Heart left ventricle (tissue), 13 donors: ENCODE measurements at regions not wholly inside any gene's neighbourhood (a gene's known extent, or its start where the extent isn't known, plus 50 kb on each side); places are given as distances from the start of the nearest gene placed in this dataset.

Experiments
- POLR2A ChIP-seq, 2 donors: fragments of 450-650 bp; IDR thresholded peaks; one replicate each; pipeline ENCODE4 v1.6.1; 2017; ENCODE audit warnings: antibody characterized with exemption in 2 of 2, mild to moderate bottlenecking in 2 of 2, moderate library complexity in 2 of 2
- TF ChIP-seq, protein P1 (sequence below), 12 donors: fragments of 200-600 bp; sonication (generic) in 4 of 12; IDR thresholded peaks; one replicate each; pipeline versions ENCODE4 v1.5.0 to v1.8.0; 2018 to 2022; ENCODE audit warnings: antibody characterized with exemption in 12 of 12, mild to moderate bottlenecking in 5 of 12
- donor health status: ischemic (EF 13 %, LVEDD 7.1; RV severe dilation, severe dysfunction).
- donor health status: DM: no; HTN: yes; CAD: no.
- donor health status: DM: no; HTN: no; CAD: no.
- donor health status: ischemic (EF 25% LVEDD 6.9; RV normal size, moderate dysfunction).
- donor health status: ischemic (EF 25% LVEDD 5.7; RV mildly dilated, moderate dysfunction).
- donor health status: ischemic (EF 35%, LVEDD 5.7; RV mildly dilated, moderate dysfunction).
- donor health status: nonischemic (EF 11% LVEDD 7.7; RV severe dilation, severe dysfunction).
- donor health status: DM: yes; HTN: yes; CAD: no.
- donor health status: PGD.
- donor health status: ischemic (EF 29% LVEDD 5.4; RV normal size, mild dysfunction).
- donor health status: nonischemic (EF 23%, LVEDD 6.1; RV moderate dilation, normal function).

- TF ChIP-seq, protein P1, sequence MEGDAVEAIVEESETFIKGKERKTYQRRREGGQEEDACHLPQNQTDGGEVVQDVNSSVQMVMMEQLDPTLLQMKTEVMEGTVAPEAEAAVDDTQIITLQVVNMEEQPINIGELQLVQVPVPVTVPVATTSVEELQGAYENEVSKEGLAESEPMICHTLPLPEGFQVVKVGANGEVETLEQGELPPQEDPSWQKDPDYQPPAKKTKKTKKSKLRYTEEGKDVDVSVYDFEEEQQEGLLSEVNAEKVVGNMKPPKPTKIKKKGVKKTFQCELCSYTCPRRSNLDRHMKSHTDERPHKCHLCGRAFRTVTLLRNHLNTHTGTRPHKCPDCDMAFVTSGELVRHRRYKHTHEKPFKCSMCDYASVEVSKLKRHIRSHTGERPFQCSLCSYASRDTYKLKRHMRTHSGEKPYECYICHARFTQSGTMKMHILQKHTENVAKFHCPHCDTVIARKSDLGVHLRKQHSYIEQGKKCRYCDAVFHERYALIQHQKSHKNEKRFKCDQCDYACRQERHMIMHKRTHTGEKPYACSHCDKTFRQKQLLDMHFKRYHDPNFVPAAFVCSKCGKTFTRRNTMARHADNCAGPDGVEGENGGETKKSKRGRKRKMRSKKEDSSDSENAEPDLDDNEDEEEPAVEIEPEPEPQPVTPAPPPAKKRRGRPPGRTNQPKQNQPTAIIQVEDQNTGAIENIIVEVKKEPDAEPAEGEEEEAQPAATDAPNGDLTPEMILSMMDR (IDR thresholded peaks at IDR 0.05), result no peak
- TF ChIP-seq POLR2A (IDR thresholded peaks at IDR 0.05), result no peak
Observed at GRCh38 chr4:129218897-129219296, 122.9 kb downstream of the C4orf33 start.
